CD14-positive monocyte (primary cell): ENCODE measurements at regions not wholly inside any gene's neighbourhood (a gene's known extent, or its start where the extent isn't known, plus 50 kb on each side); places are given as distances from the start of the nearest gene placed in this dataset.
"Not testable (repeated sequence)": the region's sequence is repeated elsewhere in the genome, so short reads cannot be mapped to it uniquely, and the experiment has no call there.

Source experiments
- DNase-seq, 3 donors: peaks; one replicate each; pipeline ENCODE4 v3.0.0-alpha.2; 2011 to 2022
- H2AFZ ChIP-seq: 2 replicates; pipeline ENCODE4 v1.6.0; 2012; ENCODE audit warnings: mild to moderate bottlenecking, low read depth, low read length, inconsistent platforms; ENCODE audit not compliant: insufficient read depth, poor library complexity, severe bottlenecking
- H3K27ac ChIP-seq, 2 donors: 1 replicate in 1 of 2; 2 replicates in 1 of 2; pipeline ENCODE4 v1.5.1; 2012 to 2013; ENCODE audit warnings: low read length in 2 of 2, control low read depth in 1 of 2, inconsistent platforms in 1 of 2, low read depth in 1 of 2, mild to moderate bottlenecking in 1 of 2
- H3K27me3 ChIP-seq, 2 donors: one replicate each; pipeline versions ENCODE4 v1.6.0 to v1.6.1; 2011 to 2013; ENCODE audit warnings: low read length in 2 of 2; ENCODE audit not compliant: control insufficient read depth in 2 of 2, insufficient read depth in 2 of 2
- H3K36me3 ChIP-seq, 2 donors: replicated peaks in 1 of 2; 1 replicate in 1 of 2; 2 replicates in 1 of 2; pipeline versions ENCODE4 v1.5.1 to v1.6.1; 2012 to 2013; ENCODE audit warnings: low read length in 2 of 2, control low read depth in 1 of 2, inconsistent platforms in 1 of 2, mild to moderate bottlenecking in 1 of 2; ENCODE audit not compliant: insufficient read depth in 2 of 2, control insufficient read depth in 1 of 2
- H3K4me1 ChIP-seq, 2 donors: 1 replicate in 1 of 2; 2 replicates in 1 of 2; pipeline versions ENCODE4 v1.5.1 to v1.6.1; 2012 to 2013; ENCODE audit warnings: low read length in 2 of 2, control low read depth in 1 of 2, inconsistent platforms in 1 of 2, mild to moderate bottlenecking in 1 of 2, moderate library complexity in 1 of 2; ENCODE audit not compliant: insufficient read depth in 2 of 2, control insufficient read depth in 1 of 2
- H3K4me2 ChIP-seq: replicated peaks from 2 replicates; pipeline ENCODE3; 2012; ENCODE audit warnings: low read length, moderate library complexity, mild to moderate bottlenecking; ENCODE audit not compliant: poor library complexity, severe bottlenecking; ENCODE audit errors: extremely low read depth
- H3K4me3 ChIP-seq, 3 experiments: fragments of 200-600 bp in 1 of 3; sonication (generic) in 1 of 3; replicated peaks in 1 of 3; 1 replicate in 2 of 3; 2 replicates in 1 of 3; pipeline ENCODE4 v1.5.1; 2011 to 2013; ENCODE audit warnings: low read length in 3 of 3, mild to moderate bottlenecking in 3 of 3, control low read depth in 2 of 3, low read depth in 2 of 3, inconsistent platforms in 1 of 3, moderate library complexity in 1 of 3
- H3K79me2 ChIP-seq: 2 replicates; pipeline ENCODE4 v1.6.0; 2012; ENCODE audit warnings: mild to moderate bottlenecking, control low read depth, inconsistent platforms, low read length, moderate library complexity; ENCODE audit not compliant: insufficient read depth
- H3K9ac ChIP-seq: 2 replicates; pipeline ENCODE4 v1.6.0; 2017; ENCODE audit warnings: low read length, mild to moderate bottlenecking; ENCODE audit not compliant: insufficient read depth, poor library complexity, severe bottlenecking
- H3K9me3 ChIP-seq, 2 donors: replicated peaks in 1 of 2; 1 replicate in 1 of 2; 2 replicates in 1 of 2; pipeline versions ENCODE4 v1.5.1 to v1.6.1; 2012 to 2013; ENCODE audit warnings: low read length in 2 of 2, control low read depth in 1 of 2; ENCODE audit not compliant: control insufficient read depth in 1 of 2, insufficient read depth in 1 of 2
- H4K20me1 ChIP-seq: 2 replicates; pipeline ENCODE4 v1.6.0; 2012; ENCODE audit warnings: mild to moderate bottlenecking, low read length, control low read depth, moderate library complexity; ENCODE audit not compliant: insufficient read depth
- H3K27ac Mint-ChIP-seq, 7 donors: one replicate each; pipeline ENCODE4 v1.8.0; 2020; ENCODE audit warnings: mild to moderate bottlenecking in 7 of 7, mixed read lengths in 7 of 7, moderate library complexity in 6 of 7, inconsistent platforms in 2 of 7
- H3K27me3 Mint-ChIP-seq, 3 donors: one replicate each; pipeline ENCODE4 v1.8.0; 2021 to 2022; ENCODE audit warnings: low read depth in 3 of 3, mild to moderate bottlenecking in 3 of 3, mixed read lengths in 3 of 3, moderate library complexity in 3 of 3, inconsistent platforms in 1 of 3
- H3K36me3 Mint-ChIP-seq, 2 donors: one replicate each; pipeline ENCODE4 v1.8.0; 2020; ENCODE audit warnings: mixed read lengths in 2 of 2, inconsistent platforms in 1 of 2, mild to moderate bottlenecking in 1 of 2
- H3K4me1 Mint-ChIP-seq: one replicate; pipeline ENCODE4 v1.8.0; 2020; ENCODE audit warnings: mild to moderate bottlenecking, mixed read lengths
- H3K4me3 Mint-ChIP-seq, 2 donors: one replicate each; pipeline ENCODE4 v1.8.0; 2020; ENCODE audit warnings: mild to moderate bottlenecking in 2 of 2, mixed read lengths in 2 of 2, moderate library complexity in 1 of 2
- H3K9me3 Mint-ChIP-seq, 7 donors: one replicate each; pipeline ENCODE4 v1.8.0; 2020 to 2022; ENCODE audit warnings: mixed read lengths in 7 of 7, mild to moderate bottlenecking in 6 of 7, moderate library complexity in 6 of 7, inconsistent platforms in 2 of 7
- WGBS: methylation state at CpG from one replicate; pipeline ENCODE4 v1.1.5; 2013; ENCODE audit warnings: missing lambda C conversion rate; ENCODE audit not compliant: insufficient coverage; 5-methylcytosine and 5-hydroxymethylcytosine counted together
- intact Hi-C, 2 donors: fragments of 100-400 bp; cut with micrococcal nuclease; formaldehyde crosslinking; loops; one replicate each; pipeline versions ENCODE4 v1.15.0 to v1.15.1; 2023
- TF ChIP-seq, protein P1 (sequence below): fragments of 200-600 bp; IDR thresholded peaks from one replicate; pipeline ENCODE4 v1.8.0; 2022; ENCODE audit warnings: antibody characterized with exemption, mild to moderate bottlenecking

DNA sequence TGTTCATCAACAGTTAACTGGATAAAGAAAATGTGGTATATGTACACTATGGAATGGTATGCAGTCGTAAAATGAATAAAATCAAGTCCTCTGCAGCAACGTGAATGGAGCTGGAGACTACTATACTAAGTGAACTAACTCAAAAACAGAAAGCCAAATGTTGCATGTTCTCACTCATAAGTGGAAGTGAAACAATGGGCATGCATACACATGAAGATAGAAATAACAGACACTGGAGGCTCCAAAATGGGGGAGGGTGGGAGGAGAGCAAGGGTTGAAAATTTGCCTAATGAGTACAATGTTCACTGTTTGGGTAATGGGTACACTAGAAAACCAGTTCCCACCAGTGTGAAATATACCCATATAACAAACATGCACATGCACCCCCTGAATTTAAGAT lies 179.5 kb downstream of the ZWINT start:
- Mint-ChIP-seq H3K27me3 (peaks cover 0 to 3% (median 2%) of the 10 kb centered on the region in 3 donors), H3K4me3 (no peak overlapping the region), H3K9me3 (peaks cover 2 to 13% (median 4%) of the 10 kb centered on the region in 7 donors), H3K36me3 (no peaks in the 10 kb centered on the region), H3K27ac (no peak overlapping the region), H3K4me1 (no peaks in the 10 kb centered on the region)
- Histone ChIP-seq H2AFZ (no peak overlapping the region), H3K4me3 (no peak overlapping the region), H3K9ac (no peak overlapping the region), H3K4me1 (no peaks in the 10 kb centered on the region), H3K9me3 (no peaks in the 10 kb centered on the region), H3K4me2 (no peak overlapping the region), H3K79me2 (no peaks in the 10 kb centered on the region), H3K27ac (no peak overlapping the region), H3K27me3 (no peaks in the 10 kb centered on the region), H4K20me1 (no peaks in the 10 kb centered on the region), H3K36me3 (no peaks in the 10 kb centered on the region)
- WGBS = no CpG with 5 or more reads among the region's 2 CpGs
- intact Hi-C loops = no loop called here
- TF ChIP-seq, protein P1, sequence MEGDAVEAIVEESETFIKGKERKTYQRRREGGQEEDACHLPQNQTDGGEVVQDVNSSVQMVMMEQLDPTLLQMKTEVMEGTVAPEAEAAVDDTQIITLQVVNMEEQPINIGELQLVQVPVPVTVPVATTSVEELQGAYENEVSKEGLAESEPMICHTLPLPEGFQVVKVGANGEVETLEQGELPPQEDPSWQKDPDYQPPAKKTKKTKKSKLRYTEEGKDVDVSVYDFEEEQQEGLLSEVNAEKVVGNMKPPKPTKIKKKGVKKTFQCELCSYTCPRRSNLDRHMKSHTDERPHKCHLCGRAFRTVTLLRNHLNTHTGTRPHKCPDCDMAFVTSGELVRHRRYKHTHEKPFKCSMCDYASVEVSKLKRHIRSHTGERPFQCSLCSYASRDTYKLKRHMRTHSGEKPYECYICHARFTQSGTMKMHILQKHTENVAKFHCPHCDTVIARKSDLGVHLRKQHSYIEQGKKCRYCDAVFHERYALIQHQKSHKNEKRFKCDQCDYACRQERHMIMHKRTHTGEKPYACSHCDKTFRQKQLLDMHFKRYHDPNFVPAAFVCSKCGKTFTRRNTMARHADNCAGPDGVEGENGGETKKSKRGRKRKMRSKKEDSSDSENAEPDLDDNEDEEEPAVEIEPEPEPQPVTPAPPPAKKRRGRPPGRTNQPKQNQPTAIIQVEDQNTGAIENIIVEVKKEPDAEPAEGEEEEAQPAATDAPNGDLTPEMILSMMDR = no peak
- no peak for DNase-seq

DNA sequence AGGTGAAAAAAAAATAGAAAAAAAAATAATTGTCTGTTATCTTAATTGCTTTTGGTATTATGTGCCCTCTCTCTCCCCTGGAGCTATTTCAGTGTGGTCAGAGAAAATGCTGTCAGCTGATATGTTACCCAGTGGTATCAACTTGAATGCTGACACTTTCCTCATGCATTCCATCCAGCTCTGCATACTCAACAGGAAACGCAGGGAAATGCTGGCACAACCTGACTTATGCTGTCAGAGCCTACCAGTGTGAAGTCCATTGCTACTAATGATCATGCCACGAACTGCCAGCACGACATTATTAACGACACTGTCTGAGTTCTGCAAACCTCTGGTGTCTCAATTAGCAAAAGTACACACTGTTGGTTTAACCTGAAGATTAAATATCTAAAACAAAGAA lies 182.8 kb downstream of the ZWINT start:
- H3K27ac ChIP-seq = no peak overlapping the region
- no peaks in the 10 kb centered on the region for H4K20me1 ChIP-seq
- no peaks in the 10 kb centered on the region for H3K9me3 ChIP-seq
- H3K27me3 ChIP-seq = no peaks in the 10 kb centered on the region
- no peaks in the 10 kb centered on the region for H3K4me1 Mint-ChIP-seq
- H3K79me2 ChIP-seq = no peaks in the 10 kb centered on the region
- H3K4me1 ChIP-seq = no peaks in the 10 kb centered on the region
- H3K4me2 ChIP-seq = no peak overlapping the region
- no peak for DNase-seq
- H3K27ac Mint-ChIP-seq = no peak overlapping the region
- H3K9ac ChIP-seq = no peak overlapping the region
- H3K4me3 ChIP-seq = no peak overlapping the region
- H2AFZ ChIP-seq = no peak overlapping the region
- peaks cover 0 to 2% (median 2%) of the 10 kb centered on the region in 3 donors for H3K27me3 Mint-ChIP-seq
- H3K36me3 Mint-ChIP-seq = no peaks in the 10 kb centered on the region
- H3K9me3 Mint-ChIP-seq = peaks cover 0 to 5% (median 3%) of the 10 kb centered on the region in 7 donors
- TF ChIP-seq, protein P1 = no peak
- no peaks in the 10 kb centered on the region for H3K36me3 ChIP-seq
- 38% methylated on average over 2 of the region's 4 CpGs for WGBS
- intact Hi-C loops = no loop called here
- H3K4me3 Mint-ChIP-seq = no peak overlapping the region

DNA sequence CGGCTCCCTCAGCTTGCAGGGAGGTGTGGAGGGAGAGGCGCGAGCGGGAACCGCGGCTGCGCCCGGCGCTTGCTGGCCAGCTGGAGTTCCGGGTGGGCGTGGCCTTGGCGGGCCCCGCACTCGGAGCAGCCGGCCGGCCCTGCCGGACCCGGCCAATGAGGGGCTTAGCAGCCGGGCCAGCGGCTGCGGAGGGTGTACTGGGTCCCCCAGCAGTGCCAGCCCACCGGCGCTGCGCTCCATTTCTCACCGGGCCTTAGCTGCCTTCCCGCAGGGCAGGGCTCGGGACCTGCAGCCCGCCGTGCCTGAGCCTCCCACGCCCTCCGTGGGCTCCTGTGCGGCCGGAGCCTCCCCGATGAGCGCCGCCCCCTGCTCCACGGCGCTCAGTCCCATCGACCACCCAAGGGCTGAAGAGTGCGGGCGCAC lies 206.0 kb downstream of the ZWINT start:
- H3K27ac ChIP-seq, H3K4me1 ChIP-seq, H3K27me3 Mint-ChIP-seq, H4K20me1 ChIP-seq, H3K27me3 ChIP-seq, H3K9ac ChIP-seq, H3K36me3 Mint-ChIP-seq, H3K27ac Mint-ChIP-seq, H3K4me2 ChIP-seq, H3K4me3 ChIP-seq, H3K4me3 Mint-ChIP-seq, H3K4me1 Mint-ChIP-seq, intact Hi-C loops, DNase-seq, H3K79me2 ChIP-seq, H2AFZ ChIP-seq, H3K36me3 ChIP-seq: not testable (repeated sequence)
- peaks cover 1 to 12% (median 2%) of the 10 kb centered on the region in 7 donors for H3K9me3 Mint-ChIP-seq
- H3K9me3 ChIP-seq = peaks cover 0 to 16% of the 10 kb centered on the region in 2 donors
- 95% methylated on average over 33 of the region's 41 CpGs for WGBS
